OCI-LY3 (cell line): ENCODE measurements at regions not wholly inside any gene's neighbourhood (a gene's known extent, or its start where the extent isn't known, plus 50 kb on each side); places are given as distances from the start of the nearest gene placed in this dataset.

Experiments
- EZH2phosphoT487 ChIP-seq: fragments of 200-600 bp; shearing (Covaris generic); IDR thresholded peaks from 2 replicates; pipeline ENCODE4 v1.6.1; 2018; ENCODE audit warnings: antibody characterized with exemption, mixed run types, low read depth
- TF ChIP-seq, protein P1 (sequence below): fragments of 200-600, 300-600 bp; sonication (generic); IDR thresholded peaks from 2 replicates; pipeline ENCODE4 v1.5.1; 2014; ENCODE audit warnings: antibody characterized with exemption, low read length, low read depth

DNA sequence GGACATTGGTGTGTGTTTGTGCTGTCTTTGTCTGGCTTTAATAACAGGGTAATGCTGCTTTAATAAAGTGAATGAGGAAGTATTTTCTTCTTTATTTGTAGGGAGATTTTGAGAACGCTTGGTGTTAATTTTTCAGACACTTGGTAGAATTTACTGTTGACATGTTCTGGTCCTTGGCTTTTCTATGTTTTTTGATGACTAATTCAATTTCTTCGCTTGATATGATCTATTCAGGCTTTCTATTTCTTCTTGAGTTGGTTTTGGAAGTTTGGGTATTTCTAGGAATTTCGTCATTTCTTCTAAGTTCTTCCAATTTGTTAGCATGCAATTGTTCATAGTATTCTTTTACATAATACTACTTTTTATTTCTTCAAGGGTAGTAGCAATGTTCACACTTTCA is 167.8 kb downstream of the TTC6 start:
- TF ChIP-seq, protein P1, sequence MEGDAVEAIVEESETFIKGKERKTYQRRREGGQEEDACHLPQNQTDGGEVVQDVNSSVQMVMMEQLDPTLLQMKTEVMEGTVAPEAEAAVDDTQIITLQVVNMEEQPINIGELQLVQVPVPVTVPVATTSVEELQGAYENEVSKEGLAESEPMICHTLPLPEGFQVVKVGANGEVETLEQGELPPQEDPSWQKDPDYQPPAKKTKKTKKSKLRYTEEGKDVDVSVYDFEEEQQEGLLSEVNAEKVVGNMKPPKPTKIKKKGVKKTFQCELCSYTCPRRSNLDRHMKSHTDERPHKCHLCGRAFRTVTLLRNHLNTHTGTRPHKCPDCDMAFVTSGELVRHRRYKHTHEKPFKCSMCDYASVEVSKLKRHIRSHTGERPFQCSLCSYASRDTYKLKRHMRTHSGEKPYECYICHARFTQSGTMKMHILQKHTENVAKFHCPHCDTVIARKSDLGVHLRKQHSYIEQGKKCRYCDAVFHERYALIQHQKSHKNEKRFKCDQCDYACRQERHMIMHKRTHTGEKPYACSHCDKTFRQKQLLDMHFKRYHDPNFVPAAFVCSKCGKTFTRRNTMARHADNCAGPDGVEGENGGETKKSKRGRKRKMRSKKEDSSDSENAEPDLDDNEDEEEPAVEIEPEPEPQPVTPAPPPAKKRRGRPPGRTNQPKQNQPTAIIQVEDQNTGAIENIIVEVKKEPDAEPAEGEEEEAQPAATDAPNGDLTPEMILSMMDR = no peak
- TF ChIP-seq EZH2phosphoT487 = no peak
